GM21360 (cell line): ENCODE measurements at regions not wholly inside any gene's neighbourhood (a gene's known extent, or its start where the extent isn't known, plus 50 kb on each side); places are given as distances from the start of the nearest gene placed in this dataset.
"Not testable (repeated sequence)": the region's sequence is repeated elsewhere in the genome, so short reads cannot be mapped to it uniquely, and the experiment has no call there.

Experiments
- ATAC-seq: cut with Tn5 transposase; IDR thresholded peaks from one replicate; pipeline ENCODE4 v1.9.1; 2021; ENCODE audit warnings: mild to moderate bottlenecking, moderate library complexity; ENCODE audit not compliant: unreplicated experiment

- ATAC-seq: no peak
Observed at GRCh38 chr20:22101606-22102005, 396.1 kb downstream of the PAX1 start.

GRCh38 chr20:22100686-22101085 is 395.2 kb downstream of the PAX1 start:
- no peak for ATAC-seq

- no peak for ATAC-seq
Observed at GRCh38 chr20:22099348-22099747, 393.9 kb downstream of the PAX1 start.

GRCh38 chr20:22098511-22098910 is 393.0 kb downstream of the PAX1 start:
- ATAC-seq: no peak

- ATAC-seq: no peak
Observed at GRCh38 chr20:22093122-22093521, 387.7 kb downstream of the PAX1 start.

GRCh38 chr20:22088882-22089281 is 383.4 kb downstream of the PAX1 start:
- no peak for ATAC-seq

DNA sequence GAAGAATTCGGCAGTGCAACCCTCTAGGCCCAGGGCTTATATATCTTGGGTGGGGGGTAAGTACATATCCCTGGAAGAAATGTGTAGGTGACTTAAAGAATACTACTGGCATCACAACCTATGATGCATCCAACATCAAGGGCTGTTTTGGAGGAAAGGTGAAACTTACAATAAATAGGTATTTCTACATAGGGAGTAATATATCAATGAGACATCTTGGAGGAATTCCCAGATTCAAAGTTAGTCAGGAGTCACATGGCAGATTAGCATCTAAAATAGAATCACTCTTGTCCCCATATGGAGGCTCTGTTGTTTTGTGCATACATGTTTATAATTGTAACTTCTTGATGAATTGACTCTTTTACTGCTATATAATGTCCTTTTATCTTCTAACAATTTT is 375.5 kb downstream of the PAX1 start:
- no peak for ATAC-seq

GRCh38 chr20:22074635-22075034 is 369.2 kb downstream of the PAX1 start:
- no peak for ATAC-seq

GRCh38 chr20:22071841-22072240 is 366.4 kb downstream of the PAX1 start:
- no peak for ATAC-seq

DNA sequence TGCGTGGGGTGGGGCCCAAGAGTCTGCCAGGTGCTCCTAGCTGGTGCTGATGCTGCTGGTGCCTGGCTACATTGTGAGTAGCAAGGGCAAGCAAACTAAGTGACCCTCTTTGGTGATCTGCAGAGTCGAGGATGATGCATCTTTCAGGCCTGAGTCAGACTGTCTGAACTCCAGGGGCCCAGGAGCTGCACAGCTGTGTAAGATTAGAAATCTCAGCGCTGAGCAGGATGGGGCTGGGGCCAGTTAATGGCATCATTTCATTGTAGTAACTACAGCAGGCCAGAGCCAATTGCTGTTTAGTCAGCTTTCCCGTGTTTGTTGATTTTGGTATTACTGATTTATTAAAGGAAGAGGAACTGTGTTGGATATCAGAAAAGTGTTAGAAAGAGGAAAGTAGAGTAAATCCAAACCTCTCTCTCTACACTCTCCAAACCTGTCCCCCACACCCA is 365.2 kb downstream of the PAX1 start:
- no peak for ATAC-seq

DNA sequence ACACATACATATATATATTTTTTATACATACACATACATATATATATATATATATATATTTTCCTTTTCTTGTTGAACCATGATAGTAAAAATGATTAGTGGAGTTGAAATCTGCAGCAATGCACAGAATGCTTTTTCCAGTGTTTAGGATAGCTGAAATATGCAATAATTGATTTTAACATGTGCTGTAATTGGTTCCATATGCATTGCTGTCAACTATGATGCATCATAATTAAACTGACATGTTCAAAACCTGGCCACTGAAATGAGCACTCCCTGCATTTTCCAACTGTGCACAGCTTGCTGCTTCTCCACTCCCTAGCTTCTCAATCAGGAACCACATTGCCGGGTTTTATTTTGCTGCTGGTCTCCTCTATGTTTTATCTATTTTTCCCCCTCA is 358.3 kb downstream of the PAX1 start:
- no peak for ATAC-seq

DNA sequence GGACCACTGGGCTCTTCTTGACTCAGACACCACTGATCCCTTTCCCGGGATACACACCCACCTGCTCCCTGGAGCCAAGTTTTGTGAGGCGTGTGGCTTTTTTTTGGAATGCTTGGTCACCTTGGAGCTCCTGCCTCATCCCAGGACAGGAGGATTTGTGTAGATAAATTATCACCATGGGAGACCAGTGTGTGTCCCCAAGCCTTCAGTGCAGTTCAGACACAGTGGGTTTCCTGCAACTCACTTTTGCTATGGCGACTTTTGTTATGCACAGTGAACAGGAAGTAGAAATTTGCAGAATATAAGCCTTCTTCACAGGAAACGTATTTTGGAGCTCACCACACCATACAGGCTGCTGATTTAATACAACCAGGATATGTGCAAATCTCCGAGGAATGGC is 357.4 kb downstream of the PAX1 start:
- ATAC-seq: no peak

- ATAC-seq: no peak
Observed at GRCh38 chr20:22060610-22061009, 355.1 kb downstream of the PAX1 start.

DNA sequence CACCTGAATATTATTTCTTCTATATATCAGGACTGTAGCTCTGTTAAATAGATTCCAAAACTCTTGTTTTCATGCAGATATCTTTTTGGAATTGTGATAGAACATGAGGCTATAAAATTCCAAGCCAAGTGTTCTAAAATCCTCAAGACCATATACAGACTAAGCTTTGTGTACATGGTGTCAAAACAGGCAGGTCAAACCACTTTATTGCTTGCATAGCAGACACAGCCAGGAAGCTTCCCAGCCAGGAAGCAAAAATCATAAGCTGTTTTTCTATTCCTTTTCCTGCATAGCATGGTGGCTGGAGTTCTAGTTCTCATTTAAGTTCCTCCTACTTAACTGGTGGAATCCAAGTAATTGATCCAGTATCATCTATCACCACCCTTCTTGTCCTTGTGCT is 353.3 kb downstream of the PAX1 start:
- ATAC-seq: no peak

DNA sequence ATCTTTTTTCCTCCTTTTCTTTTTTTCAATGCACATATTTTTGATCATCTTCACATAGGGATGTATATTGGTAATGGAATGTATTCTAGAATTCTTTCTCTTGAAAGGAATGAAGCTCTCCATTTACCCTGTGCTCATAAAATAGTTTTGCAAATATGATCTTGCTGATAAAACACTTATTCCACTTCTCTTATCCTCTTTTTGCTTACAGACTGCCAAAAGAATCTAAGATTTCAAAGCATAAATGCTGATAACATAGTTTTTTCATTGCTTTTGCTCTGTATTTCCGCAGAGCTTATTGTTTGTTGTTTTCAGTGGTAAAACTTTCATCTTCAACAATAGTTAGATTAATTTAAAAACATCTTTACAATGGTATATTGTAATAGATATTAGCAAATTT is 350.5 kb downstream of the PAX1 start:
- no peak for ATAC-seq

DNA sequence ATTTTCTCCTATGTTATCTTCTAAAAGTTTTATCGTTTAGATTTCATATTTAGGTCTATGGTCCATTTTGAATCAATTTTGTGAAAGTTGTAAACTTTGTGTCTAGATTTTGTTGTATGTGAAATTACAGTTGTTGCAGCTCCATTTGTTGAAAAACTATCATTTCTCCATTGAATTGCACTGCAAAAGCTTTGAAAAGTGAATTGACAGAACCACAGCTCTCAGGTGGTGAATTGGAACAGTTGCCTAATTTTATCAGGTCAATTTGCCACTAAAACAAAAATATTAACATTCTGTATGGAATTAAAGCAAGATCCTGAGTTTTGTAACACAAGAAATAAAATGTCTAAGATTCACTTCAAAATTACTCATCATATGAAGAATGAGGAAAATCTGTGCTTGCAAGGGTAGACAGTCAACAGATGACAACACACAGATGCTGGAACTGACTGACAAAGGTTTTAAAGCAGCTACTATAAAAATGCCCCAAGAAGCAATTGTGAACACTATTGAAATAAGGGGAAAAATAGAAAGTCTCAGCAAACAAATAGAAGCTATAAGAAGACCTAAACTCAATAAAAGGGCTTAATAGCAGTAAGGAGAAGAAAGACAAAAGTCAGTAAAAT is 346.7 kb downstream of the PAX1 start:
- no peak for ATAC-seq

DNA sequence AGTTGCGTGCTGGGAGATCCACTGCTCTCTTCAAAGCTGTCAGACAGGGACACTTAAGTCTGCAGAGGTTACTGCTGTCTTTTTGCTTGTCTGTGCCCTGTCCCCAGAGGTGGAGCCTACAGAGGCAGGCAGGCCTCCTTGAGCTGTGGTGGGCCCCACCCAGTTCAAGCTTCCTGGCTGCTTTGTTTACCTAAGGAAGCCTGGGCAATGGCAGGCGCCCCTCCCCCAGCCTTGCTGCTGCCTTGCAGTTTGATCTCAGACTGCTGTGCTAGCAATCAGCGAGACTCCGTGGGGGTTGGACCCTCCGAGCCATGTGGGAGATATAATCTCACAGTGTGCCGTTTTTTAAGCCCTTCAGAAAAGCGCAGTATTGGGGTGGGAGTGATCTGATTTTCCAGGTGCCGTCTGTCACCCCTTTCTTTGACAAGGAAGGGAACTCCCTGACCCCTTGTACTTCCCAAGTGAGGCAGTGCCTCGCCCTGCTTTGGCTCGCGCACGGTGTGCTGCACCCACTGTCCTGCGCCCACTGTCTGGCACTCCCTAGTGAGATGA is 340.6 kb downstream of the PAX1 start:
- ATAC-seq: not testable (repeated sequence)

- ATAC-seq: no peak
Observed at GRCh38 chr20:22027423-22027822, 322.0 kb downstream of the PAX1 start.

- no peak for ATAC-seq
Observed at GRCh38 chr20:22020201-22020600, 314.7 kb downstream of the PAX1 start.

- no peak for ATAC-seq
Observed at GRCh38 chr20:22008456-22008855, 303.0 kb downstream of the PAX1 start.

GRCh38 chr20:22006306-22006705 is 300.8 kb downstream of the PAX1 start:
- ATAC-seq: no peak

- no peak for ATAC-seq
Observed at GRCh38 chr20:22005535-22005934, 300.1 kb downstream of the PAX1 start.

DNA sequence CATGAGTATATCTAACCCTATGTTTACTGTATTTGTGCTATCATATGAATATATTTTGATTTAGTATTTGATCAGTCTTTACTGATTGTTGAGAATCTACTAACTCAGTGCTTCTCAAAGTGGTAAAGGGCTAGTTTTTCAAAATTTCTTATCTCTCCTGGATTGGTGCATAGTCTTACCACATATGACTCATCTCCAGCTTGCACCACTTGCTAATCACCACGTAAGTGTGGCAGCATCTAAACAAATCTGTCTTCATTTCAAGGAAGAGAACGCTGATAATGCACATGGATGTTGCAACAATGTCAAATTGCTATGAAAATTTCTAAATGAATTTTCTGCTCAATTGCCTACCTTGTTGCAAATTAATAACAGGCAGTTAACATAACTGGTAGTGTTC is 299.5 kb downstream of the PAX1 start:
- ATAC-seq: no peak
